Natural killer cell (primary cell): ENCODE measurements at regions not wholly inside any gene's neighbourhood (a gene's known extent, or its start where the extent isn't known, plus 50 kb on each side); places are given as distances from the start of the nearest gene placed in this dataset.
A peak's percentile ranks its signal among the peaks of the same experiment; 100 is the strongest.

Source experiments
- ATAC-seq, 3 donors: fragments of 150-1000 bp in 2 of 3; fragments of 200-7000 bp in 1 of 3; cut with Tn5 transposase; 1 replicate in 1 of 3; 2 replicates in 2 of 3; pipeline ENCODE4 v1.10.0; 2021; ENCODE audit warnings: mild to moderate bottlenecking in 2 of 3, moderate library complexity in 2 of 3
- DNase-seq, 2 donors: peaks; one replicate each; pipeline versions ENCODE4 v3.0.0 to v3.0.0-alpha.2; 2013 to 2021; ENCODE audit warnings: mixed read lengths in 1 of 2
- H3K27ac ChIP-seq: one replicate; pipeline ENCODE4 v1.5.1; 2013; ENCODE audit warnings: mild to moderate bottlenecking, low read length
- H3K27me3 ChIP-seq: one replicate; pipeline ENCODE4 v1.6.1; 2013; ENCODE audit warnings: low read length; ENCODE audit not compliant: control insufficient read depth, insufficient read depth
- H3K36me3 ChIP-seq: one replicate; pipeline ENCODE4 v1.6.1; 2013; ENCODE audit warnings: low read length; ENCODE audit not compliant: control insufficient read depth, insufficient read depth
- H3K4me1 ChIP-seq: one replicate; pipeline ENCODE4 v1.6.1; 2013; ENCODE audit warnings: low read length; ENCODE audit not compliant: control insufficient read depth, insufficient read depth
- H3K4me3 ChIP-seq: one replicate; pipeline ENCODE4 v1.5.1; 2013; ENCODE audit warnings: low read length
- H3K9me3 ChIP-seq: one replicate; pipeline ENCODE4 v1.6.1; 2013; ENCODE audit warnings: low read length; ENCODE audit not compliant: control insufficient read depth, insufficient read depth
- H3K27ac Mint-ChIP-seq, 2 donors: one replicate each; pipeline ENCODE4 v1.8.0; 2022; ENCODE audit warnings: mild to moderate bottlenecking in 2 of 2, mixed read lengths in 2 of 2, moderate library complexity in 1 of 2
- H3K27me3 Mint-ChIP-seq, 2 donors: one replicate each; pipeline ENCODE4 v1.8.0; 2022; ENCODE audit warnings: low read depth in 2 of 2, mixed read lengths in 2 of 2
- H3K36me3 Mint-ChIP-seq: one replicate; pipeline ENCODE4 v1.8.0; 2022; ENCODE audit warnings: mixed read lengths
- H3K4me1 Mint-ChIP-seq, 2 donors: one replicate each; pipeline ENCODE4 v1.8.0; 2022; ENCODE audit warnings: mixed read lengths in 2 of 2
- H3K4me3 Mint-ChIP-seq: one replicate; pipeline ENCODE4 v1.8.0; 2022; ENCODE audit warnings: mild to moderate bottlenecking, moderate library complexity, mixed read lengths
- H3K9me3 Mint-ChIP-seq, 2 donors: one replicate each; pipeline ENCODE4 v1.8.0; 2022; ENCODE audit warnings: mixed read lengths in 2 of 2
- WGBS: methylation state at CpG from one replicate; pipeline ENCODE4 v1.1.7; 2013; ENCODE audit warnings: missing lambda C conversion rate; ENCODE audit not compliant: insufficient coverage; 5-methylcytosine and 5-hydroxymethylcytosine counted together
- intact Hi-C: fragments of 100-400 bp; cut with micrococcal nuclease; formaldehyde crosslinking; loops from one replicate; pipeline ENCODE4 v1.14.2; 2022
- TF ChIP-seq, protein P1 (sequence below): fragments of 200-600 bp; IDR thresholded peaks from one replicate; pipeline ENCODE4 v1.8.0; 2022; ENCODE audit warnings: antibody characterized with exemption

DNA sequence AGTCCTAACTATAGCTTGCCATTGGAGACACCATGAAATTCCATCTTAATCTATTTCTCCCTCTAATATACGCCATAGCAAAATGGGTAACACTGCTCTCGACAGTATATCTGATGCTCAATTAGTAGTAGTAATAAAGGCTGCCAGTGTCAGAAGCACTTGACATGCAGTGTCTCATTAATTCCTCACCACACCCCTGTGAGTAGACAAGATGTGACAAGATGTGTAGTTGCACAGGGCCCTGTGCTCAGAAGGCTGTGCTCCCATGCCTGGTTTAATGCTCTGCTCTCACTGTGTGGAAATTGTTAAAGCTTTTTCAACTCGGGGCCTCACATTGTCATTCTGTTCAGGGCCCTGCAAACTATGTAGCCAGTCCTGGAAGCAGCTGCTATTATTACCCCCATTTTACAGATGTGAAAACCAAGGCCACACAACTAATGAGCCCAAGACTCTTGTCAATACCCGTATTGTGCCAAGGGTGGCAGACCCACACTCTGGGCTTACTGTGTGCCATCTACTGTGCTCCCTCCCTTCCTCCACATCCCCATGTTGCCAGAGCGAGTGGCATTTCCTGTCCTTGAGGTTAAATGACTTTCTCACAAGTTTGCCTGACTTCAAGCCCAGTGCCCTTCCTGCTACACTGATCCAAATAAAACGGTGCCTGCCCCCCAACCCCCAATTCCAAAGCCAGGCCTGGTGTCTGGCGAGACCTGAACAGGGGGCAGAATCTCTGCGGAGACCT lies 287.3 kb upstream of the CCL2 start:
- H3K9me3 Mint-ChIP-seq: no peaks in the 10 kb centered on the region
- no peak overlapping the region for H3K4me3 ChIP-seq
- peaks cover 33% of the 10 kb centered on the region for H3K4me1 ChIP-seq
- no peaks in the 10 kb centered on the region for H3K27me3 ChIP-seq
- WGBS: 34% methylated on average over 7 of the region's 8 CpGs
- H3K27ac ChIP-seq: no peak overlapping the region
- TF ChIP-seq, protein P1, sequence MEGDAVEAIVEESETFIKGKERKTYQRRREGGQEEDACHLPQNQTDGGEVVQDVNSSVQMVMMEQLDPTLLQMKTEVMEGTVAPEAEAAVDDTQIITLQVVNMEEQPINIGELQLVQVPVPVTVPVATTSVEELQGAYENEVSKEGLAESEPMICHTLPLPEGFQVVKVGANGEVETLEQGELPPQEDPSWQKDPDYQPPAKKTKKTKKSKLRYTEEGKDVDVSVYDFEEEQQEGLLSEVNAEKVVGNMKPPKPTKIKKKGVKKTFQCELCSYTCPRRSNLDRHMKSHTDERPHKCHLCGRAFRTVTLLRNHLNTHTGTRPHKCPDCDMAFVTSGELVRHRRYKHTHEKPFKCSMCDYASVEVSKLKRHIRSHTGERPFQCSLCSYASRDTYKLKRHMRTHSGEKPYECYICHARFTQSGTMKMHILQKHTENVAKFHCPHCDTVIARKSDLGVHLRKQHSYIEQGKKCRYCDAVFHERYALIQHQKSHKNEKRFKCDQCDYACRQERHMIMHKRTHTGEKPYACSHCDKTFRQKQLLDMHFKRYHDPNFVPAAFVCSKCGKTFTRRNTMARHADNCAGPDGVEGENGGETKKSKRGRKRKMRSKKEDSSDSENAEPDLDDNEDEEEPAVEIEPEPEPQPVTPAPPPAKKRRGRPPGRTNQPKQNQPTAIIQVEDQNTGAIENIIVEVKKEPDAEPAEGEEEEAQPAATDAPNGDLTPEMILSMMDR: no peak
- H3K4me3 Mint-ChIP-seq: peak overlapping the region; percentile 40
- ATAC-seq (peak in 2 of 3 donors; percentile 18 to 24), DNase-seq (peak in 1 of 2 donors; percentile 8)
- peaks cover 37 to 42% of the 10 kb centered on the region in 2 donors for H3K4me1 Mint-ChIP-seq
- no peaks in the 10 kb centered on the region for H3K27me3 Mint-ChIP-seq
- H3K36me3 ChIP-seq: no peaks in the 10 kb centered on the region
- H3K9me3 ChIP-seq: no peaks in the 10 kb centered on the region
- intact Hi-C loops: no loop called here
- H3K36me3 Mint-ChIP-seq: no peaks in the 10 kb centered on the region
- peak overlapping the region; percentile 53 to 66 for H3K27ac Mint-ChIP-seq

DNA sequence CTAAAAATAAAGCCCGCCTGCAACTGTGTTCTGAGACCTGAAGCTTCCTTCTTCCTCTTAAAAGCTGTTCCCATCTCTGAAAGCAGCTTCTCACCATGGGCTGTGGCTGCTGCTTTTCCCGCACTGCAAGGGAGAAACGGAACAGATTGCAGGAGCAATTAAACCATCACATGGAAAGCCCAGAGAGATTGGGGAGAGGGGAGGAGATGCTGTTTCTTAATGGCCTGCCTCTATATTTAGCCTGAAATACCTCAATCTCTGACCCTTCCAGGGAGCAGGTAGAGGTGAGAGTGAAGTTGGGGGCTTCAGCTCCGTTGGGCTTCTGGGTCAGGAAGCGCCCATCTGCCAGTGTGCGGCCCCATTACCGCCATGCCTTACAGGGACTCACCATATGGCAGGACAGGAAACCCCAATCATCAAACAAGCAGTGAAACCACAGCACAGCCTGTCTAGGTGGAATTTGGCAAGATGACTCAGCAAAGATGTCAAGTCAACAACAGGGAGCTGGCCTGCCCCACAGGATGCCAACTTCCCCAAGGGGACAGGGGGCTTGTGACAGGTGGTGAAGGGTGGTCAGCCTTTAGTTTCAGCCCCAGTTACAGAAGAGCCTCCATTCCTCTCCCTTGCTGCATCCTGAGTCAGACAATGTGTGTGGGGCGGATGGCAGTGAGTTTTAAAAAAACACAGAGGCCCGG lies 286.6 kb upstream of the CCL2 start:
- Mint-ChIP-seq H3K36me3 (no peaks in the 10 kb centered on the region), H3K4me1 (peaks cover 32 to 36% of the 10 kb centered on the region in 2 donors), H3K4me3 (peak overlapping the region; percentile 40), H3K9me3 (no peaks in the 10 kb centered on the region), H3K27ac (peak overlapping the region; percentile 53 to 66), H3K27me3 (peaks cover 0 to 2% of the 10 kb centered on the region in 2 donors)
- H3K4me1 ChIP-seq: peaks cover 33% of the 10 kb centered on the region
- intact Hi-C loops: no loop called here
- H3K36me3 ChIP-seq: no peaks in the 10 kb centered on the region
- 11% methylated on average over 9 of the region's 9 CpGs for WGBS
- DNase-seq: peak; percentile 28 to 37
- TF ChIP-seq, protein P1: no peak
- peak; percentile 62 to 83 (median 81) for ATAC-seq
- no peaks in the 10 kb centered on the region for H3K9me3 ChIP-seq
- no peak overlapping the region for H3K4me3 ChIP-seq
- no peaks in the 10 kb centered on the region for H3K27me3 ChIP-seq
- no peak overlapping the region for H3K27ac ChIP-seq

DNA sequence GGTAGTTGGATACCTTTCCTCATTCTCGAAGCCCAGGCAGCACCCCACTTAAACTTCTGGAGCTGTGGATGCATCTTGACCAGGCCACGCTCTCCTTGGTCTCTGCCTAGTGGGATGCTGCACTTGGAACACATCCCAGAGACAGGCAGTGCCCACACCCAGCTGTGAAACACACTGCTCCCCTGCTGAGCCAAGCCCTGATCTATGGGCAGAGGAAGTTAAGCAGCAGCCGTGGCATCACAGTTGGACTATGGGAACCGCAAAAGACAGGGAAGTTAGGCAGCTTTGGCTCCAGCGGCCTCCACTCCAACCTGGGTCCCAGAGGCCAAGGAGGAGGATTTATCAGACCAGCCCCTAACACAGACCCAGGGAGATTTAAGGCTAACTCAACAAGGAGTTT lies 284.8 kb upstream of the CCL2 start:
- H3K4me3 Mint-ChIP-seq: no peak overlapping the region
- TF ChIP-seq, protein P1: no peak
- Histone ChIP-seq H3K4me3 (no peak overlapping the region), H3K27ac (no peak overlapping the region), H3K27me3 (no peaks in the 10 kb centered on the region), H3K9me3 (no peaks in the 10 kb centered on the region), H3K36me3 (no peaks in the 10 kb centered on the region), H3K4me1 (peaks cover 21% of the 10 kb centered on the region)
- H3K27me3 Mint-ChIP-seq: peaks cover 2 to 6% of the 10 kb centered on the region in 2 donors
- ATAC-seq: no peak
- H3K9me3 Mint-ChIP-seq: no peaks in the 10 kb centered on the region
- H3K36me3 Mint-ChIP-seq: no peaks in the 10 kb centered on the region
- DNase-seq: no peak
- no peak overlapping the region for H3K27ac Mint-ChIP-seq
- WGBS: 61% methylated on average over 5 of the region's 5 CpGs
- peaks cover 21 to 24% of the 10 kb centered on the region in 2 donors for H3K4me1 Mint-ChIP-seq
- intact Hi-C loops: no loop called here
